Forelimb muscle (tissue), 1 donor: ENCODE measurements at regions not wholly inside any gene's neighbourhood (a gene's known extent, or its start where the extent isn't known, plus 50 kb on each side); places are given as distances from the start of the nearest gene placed in this dataset.
"Not testable (repeated sequence)": the region's sequence is repeated elsewhere in the genome, so short reads cannot be mapped to it uniquely, and the experiment has no call there.

Experiments
- DNase-seq: peaks from one replicate; pipeline ENCODE4 v3.0.0-alpha.2; 2013; ENCODE audit warnings: low read depth

DNA sequence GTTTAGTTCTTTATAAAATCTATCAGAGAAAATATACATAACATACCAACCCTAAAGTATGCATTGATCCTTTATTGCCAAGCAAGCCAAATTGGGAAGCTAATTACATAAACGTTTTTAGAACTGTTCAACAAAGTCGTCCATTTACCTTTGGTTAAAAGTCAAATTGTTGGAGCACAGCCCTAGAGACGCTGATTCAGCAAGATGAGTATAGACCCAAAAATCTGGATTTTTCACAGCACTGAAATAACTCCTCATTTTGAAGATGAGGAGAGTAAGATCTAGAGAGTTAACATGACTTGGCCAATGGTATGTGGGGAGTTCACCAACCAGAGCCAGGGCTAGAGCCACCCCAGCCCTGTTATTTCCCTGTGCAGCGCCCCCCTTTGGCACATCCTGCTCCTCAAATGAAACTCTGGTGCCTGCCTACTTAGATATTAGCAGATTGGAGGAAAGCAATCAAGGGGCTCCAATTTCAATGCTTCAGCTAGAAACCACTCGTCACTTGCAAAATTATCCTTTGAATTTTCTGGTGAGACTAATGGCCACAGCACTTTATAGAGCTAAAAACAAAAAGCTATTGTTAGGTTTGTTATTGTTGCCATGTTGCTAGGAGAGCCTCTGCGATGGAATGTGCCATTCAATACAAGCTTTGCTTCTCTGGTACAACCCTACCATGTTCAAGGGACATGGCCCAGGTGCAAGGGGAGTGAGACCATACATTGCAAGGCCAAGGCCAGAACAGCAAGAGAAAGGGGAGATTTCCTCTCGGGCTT lies 132.6 kb upstream of the ZEB1 start:
- DNase-seq = no peak

- DNase-seq = no peak
Observed at GRCh38 chr10:31187182-31187581, 131.8 kb upstream of the ZEB1 start.

- no peak for DNase-seq
Observed at GRCh38 chr10:31187607-31188210, 131.3 kb upstream of the ZEB1 start.

DNA sequence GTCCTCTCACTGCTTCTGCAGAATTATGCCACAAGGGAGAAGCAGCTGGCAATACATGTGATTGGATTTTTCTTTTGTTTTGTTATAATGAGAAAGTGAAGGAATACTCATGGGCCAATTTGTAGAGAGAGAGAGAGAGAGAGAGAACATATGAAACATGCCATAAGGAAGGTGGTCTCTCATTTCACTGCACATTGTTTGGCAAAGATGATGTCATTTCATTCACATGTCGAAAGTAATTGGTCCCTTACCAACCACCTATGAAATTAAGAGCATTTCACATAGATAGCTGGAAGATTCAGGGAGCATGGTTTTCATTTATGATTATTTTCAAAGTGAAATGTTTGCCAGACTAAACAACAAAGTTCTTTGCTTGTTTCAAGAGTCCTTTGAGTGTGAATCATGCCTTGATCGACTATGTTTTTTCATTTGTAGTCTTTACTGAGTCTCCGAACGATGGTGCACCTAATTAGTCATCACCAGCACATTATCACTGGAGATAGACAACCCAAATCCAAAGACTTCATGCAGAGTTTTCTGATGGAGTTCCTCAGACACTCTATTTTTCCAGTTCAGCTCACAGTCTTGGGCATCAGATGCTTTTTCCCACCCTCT lies 130.1 kb upstream of the ZEB1 start:
- no peak for DNase-seq

- no peak for DNase-seq
Observed at GRCh38 chr10:31190488-31190887, 128.5 kb upstream of the ZEB1 start.

DNA sequence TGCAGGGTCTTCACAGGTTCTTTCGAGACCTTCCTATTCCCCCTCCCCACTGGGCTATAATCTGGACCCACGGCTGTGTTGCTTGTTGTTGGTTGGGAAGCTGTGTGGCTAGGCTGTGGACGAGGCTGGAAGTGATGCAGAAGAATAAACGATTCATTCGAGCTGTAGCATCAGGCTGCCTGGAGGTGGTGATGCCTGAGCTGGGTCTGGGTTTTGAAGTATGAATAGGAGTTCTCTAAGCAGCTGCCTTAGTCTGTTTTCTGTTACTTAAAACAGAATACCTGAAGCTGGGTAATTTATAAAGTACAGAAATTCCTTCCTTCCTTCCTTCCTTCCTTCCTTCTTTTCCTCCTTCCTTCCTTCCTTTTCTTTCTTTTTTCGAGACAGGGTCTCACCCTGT lies 126.5 kb upstream of the ZEB1 start:
- DNase-seq = no peak

DNA sequence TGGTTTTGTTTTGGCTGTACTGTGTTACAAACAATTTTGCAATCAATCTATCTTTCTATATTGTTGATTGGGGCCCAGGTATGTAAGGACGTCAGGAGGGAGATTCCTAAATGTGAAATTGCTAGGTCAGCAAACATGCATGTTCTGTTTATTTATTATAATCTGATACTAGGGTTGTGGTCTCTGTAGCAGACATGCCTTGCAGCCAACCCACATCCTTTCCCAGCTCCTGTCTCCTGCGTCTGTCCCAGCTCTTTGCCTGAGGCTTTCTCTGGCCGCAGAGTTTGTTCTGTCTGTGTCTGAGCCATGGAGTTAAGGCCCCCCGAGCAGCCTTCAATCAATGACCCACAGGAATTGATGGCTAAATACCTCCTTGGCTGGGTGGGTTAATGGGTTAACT lies 124.0 kb upstream of the ZEB1 start:
- no peak for DNase-seq

DNA sequence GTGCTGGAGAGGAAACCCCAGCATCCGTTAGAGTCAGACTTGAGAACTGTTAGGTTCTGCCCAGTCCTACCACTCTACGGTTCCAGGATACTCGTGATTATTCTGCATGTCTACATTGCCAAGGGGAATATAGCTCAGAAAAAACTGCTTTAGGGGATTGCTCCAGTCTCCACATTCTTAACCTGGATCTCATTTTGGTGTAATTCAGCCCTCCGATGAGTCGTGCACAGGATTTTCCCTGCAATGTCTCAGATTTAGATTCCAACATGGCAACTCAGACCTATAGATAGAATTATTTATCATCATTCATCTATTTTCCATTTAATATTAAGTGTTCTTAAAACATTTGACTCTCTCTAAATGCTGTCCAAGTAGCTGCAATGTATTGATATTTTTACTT lies 121.1 kb upstream of the ZEB1 start:
- no peak for DNase-seq

DNA sequence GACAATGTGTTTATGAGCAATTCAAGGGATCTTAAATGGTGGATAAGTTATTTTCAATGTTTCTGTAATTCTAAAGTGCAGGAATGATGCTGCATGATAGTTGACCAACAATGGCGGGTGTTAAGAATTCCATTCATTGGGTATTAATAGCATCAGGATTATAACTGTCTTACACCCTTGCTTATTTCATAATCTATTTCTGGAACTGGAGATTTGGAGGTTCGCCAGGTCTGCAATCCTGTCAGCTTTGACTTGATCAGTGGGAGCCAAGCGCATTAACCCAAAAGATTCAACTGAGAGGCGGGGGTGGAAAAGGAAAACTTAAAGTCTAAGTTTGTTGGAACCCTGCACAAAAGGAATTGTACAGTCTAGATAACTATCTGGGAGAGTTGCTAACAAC lies 114.9 kb upstream of the ZEB1 start:
- DNase-seq = no peak

- no peak for DNase-seq
Observed at GRCh38 chr10:31207636-31208035, 111.4 kb upstream of the ZEB1 start.

- no peak for DNase-seq
Observed at GRCh38 chr10:31209478-31209877, 109.5 kb upstream of the ZEB1 start.

DNA sequence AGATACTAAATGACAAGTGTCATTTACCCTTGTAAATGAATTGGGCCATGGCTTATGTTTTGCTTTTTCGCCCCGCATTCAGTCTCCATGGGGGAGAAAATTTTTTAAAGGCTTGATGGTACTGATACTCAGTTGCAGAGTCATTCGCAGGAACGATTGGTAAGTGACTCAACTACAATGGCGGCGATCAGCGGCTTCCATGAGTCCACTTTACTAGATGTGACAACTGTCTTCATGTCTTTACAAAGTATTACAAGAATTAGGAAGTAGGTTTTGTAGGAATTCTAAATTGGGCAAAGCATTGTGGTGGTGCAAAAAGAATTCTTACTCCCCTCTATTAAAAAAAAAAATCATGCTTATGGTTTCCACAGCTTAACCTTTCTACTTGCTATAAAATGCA lies 108.8 kb upstream of the ZEB1 start:
- no peak for DNase-seq

DNA sequence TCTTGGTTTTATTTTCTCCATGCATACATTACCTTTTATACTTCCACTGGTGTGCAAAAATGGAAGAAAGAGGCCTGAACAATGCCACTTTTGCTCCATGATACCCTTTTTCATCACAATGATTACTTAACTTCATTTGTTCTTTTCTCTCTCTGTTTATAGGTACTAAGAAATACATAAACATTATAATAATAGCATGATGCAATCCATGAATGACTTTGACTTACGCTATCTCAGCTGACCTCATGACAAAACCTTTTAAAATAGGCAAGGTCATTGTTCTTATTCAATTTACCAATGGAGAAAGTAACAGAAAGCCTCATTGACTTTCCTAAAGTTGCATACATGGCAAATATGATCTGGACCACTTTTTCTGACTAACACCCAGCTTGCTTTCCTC lies 105.1 kb upstream of the ZEB1 start:
- no peak for DNase-seq

- no peak for DNase-seq
Observed at GRCh38 chr10:31215052-31215451, 104.0 kb upstream of the ZEB1 start.

GRCh38 chr10:31219306-31219705 lies 99.7 kb upstream of the ZEB1 start:
- DNase-seq = peak; percentile 74

DNA sequence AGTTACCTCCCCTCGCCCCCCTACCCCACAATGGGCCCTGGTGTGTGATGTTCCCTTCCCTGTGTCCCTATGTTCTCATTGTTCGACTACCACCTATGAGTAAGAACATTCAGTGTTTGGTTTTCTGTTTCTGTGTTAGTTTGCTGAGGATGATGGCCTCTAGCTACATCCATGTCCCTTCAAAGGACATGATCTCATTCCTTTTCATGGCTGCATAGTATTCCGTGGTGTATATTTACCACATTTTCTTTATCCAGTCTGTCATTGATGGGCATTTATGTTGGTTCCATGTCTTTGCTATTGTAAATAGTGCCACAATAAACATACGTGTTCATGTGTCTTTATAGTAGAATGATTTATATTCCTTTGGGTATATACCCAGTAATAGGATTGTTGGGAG lies 90.2 kb upstream of the ZEB1 start:
- not testable (repeated sequence) for DNase-seq

DNA sequence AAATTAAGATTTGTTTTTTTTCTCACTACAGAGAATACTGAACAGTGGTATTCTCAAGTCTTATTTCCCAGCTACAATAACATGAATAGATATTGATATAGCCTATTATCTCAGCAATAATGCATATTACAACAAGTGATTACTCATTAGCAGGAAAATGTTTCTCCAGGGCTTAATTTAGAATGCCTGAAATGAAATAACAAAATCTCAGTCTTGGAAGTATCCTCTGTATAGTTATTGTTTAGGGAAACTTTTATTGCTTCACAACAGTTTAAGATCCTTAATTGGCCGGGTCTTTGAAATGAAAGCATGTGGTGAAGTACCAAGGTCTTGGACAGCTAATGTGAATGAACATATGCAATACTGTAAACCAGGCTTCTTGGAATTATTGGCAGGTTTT lies 79.1 kb upstream of the ZEB1 start:
- no peak for DNase-seq

DNA sequence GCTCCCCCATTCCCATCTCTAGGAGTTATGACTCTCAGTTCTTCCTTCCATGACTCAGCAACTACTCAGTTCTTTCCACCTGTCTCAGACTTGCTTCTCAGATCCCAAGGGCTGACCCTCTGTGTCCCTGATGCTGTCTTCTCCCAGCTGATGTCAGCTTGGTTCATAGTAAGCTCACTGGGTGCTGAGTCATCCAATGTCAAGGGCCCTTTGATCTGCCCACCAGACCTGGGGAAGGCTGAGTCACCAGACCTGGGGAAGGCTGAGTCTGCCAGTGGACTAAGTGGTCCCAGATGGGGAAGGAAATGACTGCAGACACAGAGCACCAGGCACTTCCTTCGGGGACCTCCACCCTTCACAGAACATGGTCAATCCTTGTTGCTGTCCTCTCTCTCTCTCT lies 76.1 kb upstream of the ZEB1 start:
- DNase-seq = no peak

GRCh38 chr10:31251118-31251517 lies 67.9 kb upstream of the ZEB1 start:
- DNase-seq = not testable (repeated sequence)

DNA sequence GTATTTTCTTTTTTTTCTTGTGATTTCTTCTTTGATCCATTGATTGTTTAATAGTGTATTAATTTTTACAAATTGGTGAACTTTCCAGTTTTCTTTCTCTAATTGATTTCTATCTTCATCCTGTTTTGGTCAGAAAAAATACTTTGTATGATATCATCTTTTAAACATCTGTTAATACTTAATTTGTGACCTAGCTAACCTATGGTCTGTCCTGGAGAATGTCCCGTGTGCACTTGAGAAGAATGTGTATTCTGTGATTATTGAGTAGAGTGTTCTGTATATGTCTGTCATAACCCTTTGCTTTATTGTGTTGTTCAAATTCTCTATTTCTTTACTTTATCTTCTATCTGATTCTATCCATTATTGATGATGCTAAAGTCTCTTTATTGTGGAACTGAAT lies 65.8 kb upstream of the ZEB1 start:
- DNase-seq = no peak

DNA sequence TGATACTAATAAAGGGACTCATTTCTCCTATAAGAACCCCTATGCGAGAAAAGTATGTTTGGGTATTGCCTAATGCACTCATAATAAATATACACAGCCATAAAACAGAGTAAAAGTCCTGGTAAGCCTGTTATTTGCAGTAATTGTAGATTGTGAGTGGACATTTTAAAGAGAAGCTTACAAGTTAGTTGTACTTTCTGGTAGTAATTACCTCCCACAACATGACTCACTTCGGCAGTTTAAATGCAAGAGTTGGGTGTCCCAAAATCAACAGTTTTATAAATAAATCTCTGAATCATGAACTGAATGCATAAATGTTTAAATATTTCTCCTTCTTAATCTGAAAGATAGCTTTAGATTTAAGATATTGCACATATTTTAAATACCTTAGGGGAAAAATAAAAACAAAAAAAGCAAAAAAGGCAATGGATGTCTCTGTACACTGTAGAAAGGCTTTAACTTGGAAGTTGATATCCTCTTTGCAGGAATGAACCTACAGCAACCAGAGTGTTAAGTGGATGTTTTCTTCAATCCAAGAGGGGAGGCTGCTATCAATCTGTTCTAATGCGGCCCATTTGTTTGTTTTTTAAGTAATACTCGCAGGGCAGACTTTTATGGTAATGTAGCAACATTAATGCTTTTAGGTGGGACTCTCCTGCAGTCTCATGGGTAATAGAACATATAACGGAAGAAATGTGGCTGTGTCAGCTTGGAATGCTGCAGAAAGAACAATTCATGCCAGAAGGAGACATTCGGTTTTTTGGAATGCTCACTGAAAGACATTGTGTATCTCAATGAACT lies 57.3 kb upstream of the ZEB1 start:
- no peak for DNase-seq

- DNase-seq = peak; percentile 80
Observed at GRCh38 chr10:31262672-31263071, 56.3 kb upstream of the ZEB1 start.
